ENCODE measurements at regions not wholly inside any gene's neighbourhood (a gene's known extent, or its start where the extent isn't known, plus 50 kb on each side); places are given as distances from the start of the nearest gene placed in this dataset.

DNA sequence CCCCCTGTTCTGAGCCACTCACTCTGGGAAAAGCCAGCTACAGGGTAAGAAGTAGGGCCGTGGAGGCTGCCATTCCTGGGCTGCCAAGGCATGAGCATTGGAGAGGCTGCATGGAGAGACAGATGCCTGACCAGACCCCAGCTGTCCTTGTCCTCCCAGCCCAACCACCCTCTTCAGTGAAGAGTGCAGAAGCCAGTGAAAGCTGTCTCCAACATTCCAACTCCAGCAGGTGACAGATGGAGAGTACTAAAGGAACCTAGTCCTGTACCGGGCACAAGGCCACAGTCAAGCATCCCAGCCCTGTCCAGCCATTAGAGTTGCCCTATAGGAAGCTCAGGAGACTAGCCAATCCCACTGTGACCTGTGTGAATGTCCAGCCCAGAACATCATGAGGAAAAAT lies 165.1 kb downstream of the DIRAS2 start:
- Histone ChIP-seq H3K4me3 (ENCODE audit: low read depth, low read length) (no peak overlapping the region), H3K27ac (ENCODE audit: low read depth, low read length) (no peak overlapping the region), H3K27me3 (ENCODE audit: control insufficient read depth, insufficient read depth, low read length) (no peaks in the 10 kb centered on the region), H3K9me3 (ENCODE audit: control insufficient read depth, insufficient read depth, low read length) (no peaks in the 10 kb centered on the region)
- no peak for DNase-seq (ENCODE audit: low read depth, low spot score)
- CTCF ChIA-PET, result no interaction called here
- POLR2A ChIA-PET, result no interaction called here
- TF ChIP-seq, protein P1, sequence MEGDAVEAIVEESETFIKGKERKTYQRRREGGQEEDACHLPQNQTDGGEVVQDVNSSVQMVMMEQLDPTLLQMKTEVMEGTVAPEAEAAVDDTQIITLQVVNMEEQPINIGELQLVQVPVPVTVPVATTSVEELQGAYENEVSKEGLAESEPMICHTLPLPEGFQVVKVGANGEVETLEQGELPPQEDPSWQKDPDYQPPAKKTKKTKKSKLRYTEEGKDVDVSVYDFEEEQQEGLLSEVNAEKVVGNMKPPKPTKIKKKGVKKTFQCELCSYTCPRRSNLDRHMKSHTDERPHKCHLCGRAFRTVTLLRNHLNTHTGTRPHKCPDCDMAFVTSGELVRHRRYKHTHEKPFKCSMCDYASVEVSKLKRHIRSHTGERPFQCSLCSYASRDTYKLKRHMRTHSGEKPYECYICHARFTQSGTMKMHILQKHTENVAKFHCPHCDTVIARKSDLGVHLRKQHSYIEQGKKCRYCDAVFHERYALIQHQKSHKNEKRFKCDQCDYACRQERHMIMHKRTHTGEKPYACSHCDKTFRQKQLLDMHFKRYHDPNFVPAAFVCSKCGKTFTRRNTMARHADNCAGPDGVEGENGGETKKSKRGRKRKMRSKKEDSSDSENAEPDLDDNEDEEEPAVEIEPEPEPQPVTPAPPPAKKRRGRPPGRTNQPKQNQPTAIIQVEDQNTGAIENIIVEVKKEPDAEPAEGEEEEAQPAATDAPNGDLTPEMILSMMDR (IDR thresholded peaks at IDR 0.05; ENCODE audit: low read depth, low read length), result no peak

DNA sequence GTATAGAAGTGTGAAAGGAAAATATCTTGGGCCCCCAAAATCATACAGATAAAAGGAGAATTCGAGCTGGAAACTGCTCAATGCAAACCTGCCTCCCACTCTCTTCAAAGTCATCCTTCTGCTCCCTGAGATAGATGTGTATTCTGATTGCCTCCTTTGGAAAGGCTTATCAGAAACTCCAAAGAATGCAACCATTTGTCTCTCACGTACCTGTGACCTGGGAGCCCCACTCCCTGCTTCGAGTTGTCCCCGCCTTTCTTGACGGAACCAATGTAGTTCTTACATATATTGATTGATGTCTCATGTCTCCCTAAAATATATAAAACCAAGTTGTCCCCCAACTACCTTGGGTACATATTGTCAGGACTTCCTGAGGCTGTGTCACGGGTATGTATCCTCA lies 163.8 kb downstream of the DIRAS2 start:
- H3K27me3 ChIP-seq (ENCODE audit: control insufficient read depth, insufficient read depth, low read length), result no peaks in the 10 kb centered on the region
- ChIA-PET POLR2A (no interaction called here), CTCF (no interaction called here)
- DNase-seq (ENCODE audit: low read depth, low spot score), result no peak
- H3K9me3 ChIP-seq (ENCODE audit: control insufficient read depth, insufficient read depth, low read length), result no peaks in the 10 kb centered on the region
- TF ChIP-seq, protein P1 (IDR thresholded peaks at IDR 0.05; ENCODE audit: low read depth, low read length), result no peak
- H3K4me3 ChIP-seq (ENCODE audit: low read depth, low read length), result no peak overlapping the region
- H3K27ac ChIP-seq (ENCODE audit: low read depth, low read length), result no peak overlapping the region

DNA sequence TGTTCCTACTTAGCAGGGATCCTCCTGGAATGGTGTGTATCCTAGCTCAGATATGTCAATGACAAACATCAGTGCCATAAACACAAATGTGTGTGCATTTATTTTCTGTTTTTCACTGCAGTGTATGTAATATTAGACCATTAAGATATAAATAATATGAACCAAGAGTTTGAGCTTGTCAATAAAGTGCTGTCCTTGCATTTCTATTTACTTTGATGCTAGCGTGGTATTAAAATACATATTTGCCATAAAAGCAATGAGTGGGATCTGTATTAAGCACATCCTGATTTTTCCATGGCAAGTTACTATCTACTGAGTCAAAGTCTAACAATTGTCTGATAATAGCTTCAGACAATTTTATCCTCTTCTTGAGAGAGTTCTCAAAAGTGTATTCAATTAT lies 157.6 kb downstream of the DIRAS2 start:
- no peaks in the 10 kb centered on the region for H3K27me3 ChIP-seq (ENCODE audit: control insufficient read depth, insufficient read depth, low read length)
- H3K27ac ChIP-seq (ENCODE audit: low read depth, low read length), result no peak overlapping the region
- DNase-seq (ENCODE audit: low read depth, low spot score), result no peak
- H3K9me3 ChIP-seq (ENCODE audit: control insufficient read depth, insufficient read depth, low read length), result no peaks in the 10 kb centered on the region
- ChIA-PET POLR2A (no interaction called here), CTCF (interaction anchor here (0.6 kb wide), 1 partner anchor 13 kb away, joined by 3 read pairs; no protein-coding TSS in a partner anchor)
- no peak overlapping the region for H3K4me3 ChIP-seq (ENCODE audit: low read depth, low read length)
- TF ChIP-seq, protein P1 (IDR thresholded peaks at IDR 0.05; ENCODE audit: low read depth, low read length), result no peak

DNA sequence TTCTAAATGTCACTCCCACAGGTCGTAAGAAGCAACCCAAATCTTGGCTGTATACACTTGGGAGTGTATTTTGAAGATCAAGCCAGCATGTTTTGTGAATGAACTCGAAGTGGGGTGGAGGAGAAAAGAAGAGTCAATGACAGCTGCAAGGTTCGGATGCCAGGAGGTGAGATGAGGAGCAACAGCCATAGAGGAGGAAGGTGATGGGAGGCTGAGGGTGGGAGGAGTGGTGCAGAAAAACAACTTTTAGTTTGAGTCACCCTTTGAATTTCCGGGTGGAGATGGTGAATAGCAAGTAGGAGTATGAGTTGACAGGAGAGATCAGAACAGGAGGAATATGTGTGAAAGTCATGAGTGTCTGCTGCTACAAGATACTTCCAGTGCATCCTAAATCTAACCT lies 153.6 kb downstream of the DIRAS2 start:
- CTCF ChIA-PET, result no interaction called here
- Histone ChIP-seq H3K27me3 (ENCODE audit: control insufficient read depth, insufficient read depth, low read length) (no peaks in the 10 kb centered on the region), H3K4me3 (ENCODE audit: low read depth, low read length) (no peak overlapping the region), H3K9me3 (ENCODE audit: control insufficient read depth, insufficient read depth, low read length) (no peaks in the 10 kb centered on the region), H3K27ac (ENCODE audit: low read depth, low read length) (no peak overlapping the region)
- no peak for DNase-seq (ENCODE audit: low read depth, low spot score)
- POLR2A ChIA-PET, result no interaction called here
- TF ChIP-seq, protein P1 (IDR thresholded peaks at IDR 0.05; ENCODE audit: low read depth, low read length), result no peak

DNA sequence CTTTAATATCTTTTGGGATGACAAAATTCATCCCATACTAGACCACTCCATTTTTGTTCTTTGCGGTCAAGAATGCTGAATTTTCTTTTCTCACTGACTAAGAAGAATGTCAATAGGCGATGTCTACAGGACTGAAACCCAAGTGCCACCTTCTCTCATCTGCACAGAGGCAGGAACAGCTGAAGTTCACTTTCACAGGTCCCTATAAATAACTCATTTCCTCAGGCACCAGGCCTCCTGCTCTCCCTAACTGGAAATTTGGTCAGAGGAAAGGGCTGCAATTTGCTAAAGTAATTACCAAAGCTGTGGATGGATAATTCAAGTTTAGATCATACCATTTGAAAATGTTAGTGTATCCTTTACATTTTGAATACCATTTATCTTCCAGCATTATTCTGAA lies 142.9 kb downstream of the DIRAS2 start:
- H3K4me3 ChIP-seq (ENCODE audit: low read depth, low read length), result no peak overlapping the region
- TF ChIP-seq, protein P1 (IDR thresholded peaks at IDR 0.05; ENCODE audit: low read depth, low read length), result no peak
- H3K27me3 ChIP-seq (ENCODE audit: control insufficient read depth, insufficient read depth, low read length), result no peaks in the 10 kb centered on the region
- no peak overlapping the region for H3K27ac ChIP-seq (ENCODE audit: low read depth, low read length)
- POLR2A ChIA-PET, result no interaction called here
- CTCF ChIA-PET, result interaction anchor here (0.6 kb wide), 1 partner anchor 65 kb away, joined by 3 read pairs; no protein-coding TSS in a partner anchor
- no peak for DNase-seq (ENCODE audit: low read depth, low spot score)
- H3K9me3 ChIP-seq (ENCODE audit: control insufficient read depth, insufficient read depth, low read length), result no peaks in the 10 kb centered on the region

Measured in AG04450 (cell line).